Panc1 (cell line): ENCODE measurements at regions not wholly inside any gene's neighbourhood (a gene's known extent, or its start where the extent isn't known, plus 50 kb on each side); places are given as distances from the start of the nearest gene placed in this dataset.

ENCODE experiments used
- ATAC-seq: fragments of 200-7000 bp; cut with Tn5 transposase; 2 replicates; pipeline ENCODE4 v1.9.1; 2020; ENCODE audit warnings: mild to moderate bottlenecking, moderate library complexity
- BruUV-seq: library from RNA; stranded (reverse); fragments of 400-500 nt; replicated peaks from 2 replicates; lab custom pipeline; 2021; lab: Mats Ljungman, UMichigan
- CTCF ChIA-PET: fragments of 300-600 bp; sonication (Branson Sonifier 250); formaldehyde crosslinking; loops from one replicate; lab custom pipeline; 2022; ENCODE audit warnings: antibody characterized with exemption; lab: Charles Lee
- POLR2A ChIA-PET: fragments of 300-600 bp; sonication (Branson Sonifier 250); formaldehyde crosslinking; loops from one replicate; lab custom pipeline; 2022; ENCODE audit warnings: antibody characterized with exemption; lab: Charles Lee
- DNase-seq: peaks from one replicate; pipeline ENCODE4 v3.0.0-alpha.2; 2010; ENCODE audit warnings: low read depth, low spot score
- H3K27ac ChIP-seq: 2 replicates; pipeline ENCODE4 v1.5.1; 2011; ENCODE audit warnings: mild to moderate bottlenecking, low read length, inconsistent platforms
- H3K27me3 ChIP-seq: fragments of 200-500 bp; sonication (Bioruptor generic); 2 replicates; pipeline ENCODE4 v1.6.0; 2014; ENCODE audit warnings: low read length, inconsistent platforms; ENCODE audit not compliant: control insufficient read depth, insufficient read depth
- H3K36me3 ChIP-seq: fragments of 200-500 bp; sonication (Bioruptor generic); 2 replicates; pipeline ENCODE4 v1.5.1; 2014; ENCODE audit warnings: inconsistent platforms, mild to moderate bottlenecking, low read length, moderate library complexity; ENCODE audit not compliant: control insufficient read depth, insufficient read depth
- H3K4me1 ChIP-seq: 2 replicates; pipeline ENCODE4 v1.5.1; 2011; ENCODE audit warnings: inconsistent platforms, mild to moderate bottlenecking, low read length, moderate library complexity; ENCODE audit not compliant: control insufficient read depth, insufficient read depth
- H3K4me3 ChIP-seq, 2 experiments: 2 replicates each; pipeline ENCODE4 v1.5.1; 2011 to 2012; ENCODE audit warnings: low read depth in 2 of 2, low read length in 2 of 2, mild to moderate bottlenecking in 2 of 2, inconsistent platforms in 1 of 2, moderate library complexity in 1 of 2
- H3K9me3 ChIP-seq: fragments of 200-500 bp; sonication (Bioruptor generic); 2 replicates; pipeline ENCODE4 v1.5.1; 2014; ENCODE audit warnings: low read depth, mild to moderate bottlenecking, inconsistent platforms, low read length, moderate library complexity; ENCODE audit not compliant: control insufficient read depth, insufficient read depth
- POLR2AphosphoS5 ChIP-seq: IDR thresholded peaks from 2 replicates; pipeline ENCODE4 v1.6.1; 2012; ENCODE audit warnings: mild to moderate bottlenecking, low read depth, low read length, moderate library complexity
- SIN3A ChIP-seq: IDR thresholded peaks from 2 replicates; pipeline ENCODE4 v1.6.1; 2012; ENCODE audit warnings: low read depth, mild to moderate bottlenecking, low read length, moderate library complexity, borderline replicate concordance; ENCODE audit not compliant: insufficient read depth
- TCF7L2 ChIP-seq: IDR thresholded peaks from 2 replicates; pipeline ENCODE4 v1.6.1; 2011; ENCODE audit warnings: mild to moderate bottlenecking, low read depth, low read length, inconsistent platforms
- in situ Hi-C: cut with HindIII; loops from 2 replicates; pipeline ENCODE4 v1.10.0; 2016; ENCODE audit warnings: low sequenced_read_pairs, low pct_unique_long_range_greater_than_20kb
- intact Hi-C: fragments of 100-400 bp; cut with micrococcal nuclease; formaldehyde crosslinking; loops from one replicate; pipeline ENCODE4 v1.10.0; 2022; ENCODE audit not compliant: unreplicated experiment
- TF ChIP-seq, protein P1 (sequence below): fragments of 450-650 bp; IDR thresholded peaks from 2 replicates; pipeline ENCODE4 v1.5.1; 2017; ENCODE audit warnings: mild to moderate bottlenecking
- TF ChIP-seq, protein P2 (sequence below), 2 experiments: IDR thresholded peaks; 2 replicates each; pipeline ENCODE4 v1.6.1; 2011 to 2012; ENCODE audit warnings: low read depth in 2 of 2, control low read depth in 1 of 2, low read length in 1 of 2, mild to moderate bottlenecking in 1 of 2, moderate library complexity in 1 of 2; ENCODE audit not compliant: insufficient read depth in 1 of 2

DNA sequence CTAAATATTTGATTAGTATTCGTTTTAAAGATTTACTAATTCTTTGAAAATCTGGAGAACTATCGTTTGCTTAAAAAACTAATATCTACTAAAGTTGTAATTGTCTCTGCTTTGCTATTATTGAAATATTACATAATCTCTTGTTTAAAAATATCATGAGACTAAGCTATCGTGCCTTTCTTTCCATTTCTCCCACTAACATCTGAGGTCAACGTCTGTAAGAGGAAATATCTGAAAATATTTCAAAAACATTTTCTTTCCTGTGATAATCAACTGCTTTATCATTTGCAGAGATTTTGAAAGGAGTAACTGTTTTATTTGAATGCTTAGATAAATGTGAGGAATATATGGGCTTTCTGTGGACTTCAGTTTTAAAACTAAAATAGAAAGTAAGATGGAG is 694.1 kb downstream of the USP25 start:
- in situ Hi-C loops, result no loop called here
- no TSS peak for BruUV-seq
- Histone ChIP-seq H3K36me3 (no peaks in the 10 kb centered on the region), H3K27ac (peak overlapping the region; percentile 57; the same call in 1 of the 2 replicates), H3K9me3 (no peaks in the 10 kb centered on the region), H3K4me3 (no peak overlapping the region), H3K4me1 (peaks cover 3% of the 10 kb centered on the region; the same call in 1 of the 2 replicates), H3K27me3 (no peaks in the 10 kb centered on the region)
- ATAC-seq (no peak), DNase-seq (no peak)
- POLR2A ChIA-PET, result no interaction called here
- CTCF ChIA-PET, result no interaction called here
- TF ChIP-seq, protein P1, sequence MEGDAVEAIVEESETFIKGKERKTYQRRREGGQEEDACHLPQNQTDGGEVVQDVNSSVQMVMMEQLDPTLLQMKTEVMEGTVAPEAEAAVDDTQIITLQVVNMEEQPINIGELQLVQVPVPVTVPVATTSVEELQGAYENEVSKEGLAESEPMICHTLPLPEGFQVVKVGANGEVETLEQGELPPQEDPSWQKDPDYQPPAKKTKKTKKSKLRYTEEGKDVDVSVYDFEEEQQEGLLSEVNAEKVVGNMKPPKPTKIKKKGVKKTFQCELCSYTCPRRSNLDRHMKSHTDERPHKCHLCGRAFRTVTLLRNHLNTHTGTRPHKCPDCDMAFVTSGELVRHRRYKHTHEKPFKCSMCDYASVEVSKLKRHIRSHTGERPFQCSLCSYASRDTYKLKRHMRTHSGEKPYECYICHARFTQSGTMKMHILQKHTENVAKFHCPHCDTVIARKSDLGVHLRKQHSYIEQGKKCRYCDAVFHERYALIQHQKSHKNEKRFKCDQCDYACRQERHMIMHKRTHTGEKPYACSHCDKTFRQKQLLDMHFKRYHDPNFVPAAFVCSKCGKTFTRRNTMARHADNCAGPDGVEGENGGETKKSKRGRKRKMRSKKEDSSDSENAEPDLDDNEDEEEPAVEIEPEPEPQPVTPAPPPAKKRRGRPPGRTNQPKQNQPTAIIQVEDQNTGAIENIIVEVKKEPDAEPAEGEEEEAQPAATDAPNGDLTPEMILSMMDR, result no peak
- TF ChIP-seq, protein P2, sequence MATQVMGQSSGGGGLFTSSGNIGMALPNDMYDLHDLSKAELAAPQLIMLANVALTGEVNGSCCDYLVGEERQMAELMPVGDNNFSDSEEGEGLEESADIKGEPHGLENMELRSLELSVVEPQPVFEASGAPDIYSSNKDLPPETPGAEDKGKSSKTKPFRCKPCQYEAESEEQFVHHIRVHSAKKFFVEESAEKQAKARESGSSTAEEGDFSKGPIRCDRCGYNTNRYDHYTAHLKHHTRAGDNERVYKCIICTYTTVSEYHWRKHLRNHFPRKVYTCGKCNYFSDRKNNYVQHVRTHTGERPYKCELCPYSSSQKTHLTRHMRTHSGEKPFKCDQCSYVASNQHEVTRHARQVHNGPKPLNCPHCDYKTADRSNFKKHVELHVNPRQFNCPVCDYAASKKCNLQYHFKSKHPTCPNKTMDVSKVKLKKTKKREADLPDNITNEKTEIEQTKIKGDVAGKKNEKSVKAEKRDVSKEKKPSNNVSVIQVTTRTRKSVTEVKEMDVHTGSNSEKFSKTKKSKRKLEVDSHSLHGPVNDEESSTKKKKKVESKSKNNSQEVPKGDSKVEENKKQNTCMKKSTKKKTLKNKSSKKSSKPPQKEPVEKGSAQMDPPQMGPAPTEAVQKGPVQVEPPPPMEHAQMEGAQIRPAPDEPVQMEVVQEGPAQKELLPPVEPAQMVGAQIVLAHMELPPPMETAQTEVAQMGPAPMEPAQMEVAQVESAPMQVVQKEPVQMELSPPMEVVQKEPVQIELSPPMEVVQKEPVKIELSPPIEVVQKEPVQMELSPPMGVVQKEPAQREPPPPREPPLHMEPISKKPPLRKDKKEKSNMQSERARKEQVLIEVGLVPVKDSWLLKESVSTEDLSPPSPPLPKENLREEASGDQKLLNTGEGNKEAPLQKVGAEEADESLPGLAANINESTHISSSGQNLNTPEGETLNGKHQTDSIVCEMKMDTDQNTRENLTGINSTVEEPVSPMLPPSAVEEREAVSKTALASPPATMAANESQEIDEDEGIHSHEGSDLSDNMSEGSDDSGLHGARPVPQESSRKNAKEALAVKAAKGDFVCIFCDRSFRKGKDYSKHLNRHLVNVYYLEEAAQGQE (IDR thresholded peaks at IDR 0.05; ENCODE audit: insufficient read depth in 1 of 2, low read depth in 2 of 2, low read length in 1 of 2), result no peak
- TF ChIP-seq SIN3A, result no peak
- no peak for TF ChIP-seq POLR2AphosphoS5
- TF ChIP-seq TCF7L2, result no peak
- intact Hi-C loops, result no loop called here

GRCh38 chr21:16424331-16424751 is 694.6 kb downstream of the USP25 start:
- POLR2A ChIA-PET, result no interaction called here
- Histone ChIP-seq H3K4me3 (no peak overlapping the region), H3K27me3 (no peaks in the 10 kb centered on the region), H3K27ac (peak overlapping the region; percentile 57), H3K9me3 (no peaks in the 10 kb centered on the region), H3K36me3 (no peaks in the 10 kb centered on the region), H3K4me1 (peaks cover 3% of the 10 kb centered on the region; the same call in 1 of the 2 replicates)
- in situ Hi-C loops, result no loop called here
- DNase-seq (no peak), ATAC-seq (no peak)
- CTCF ChIA-PET, result no interaction called here
- intact Hi-C loops, result no loop called here
- TF ChIP-seq POLR2AphosphoS5 (no peak), TCF7L2 (no peak), SIN3A (no peak)
- TF ChIP-seq, protein P1, result no peak
- TF ChIP-seq, protein P2 (IDR thresholded peaks at IDR 0.05; ENCODE audit: insufficient read depth in 1 of 2, low read depth in 2 of 2, low read length in 1 of 2), result no peak
- BruUV-seq, result no TSS peak
